GM12874 (cell line): ENCODE measurements at regions not wholly inside any gene's neighbourhood (a gene's known extent, or its start where the extent isn't known, plus 50 kb on each side); places are given as distances from the start of the nearest gene placed in this dataset.

Source experiments
- CTCF ChIP-seq: IDR thresholded peaks from 2 replicates; pipeline ENCODE4 v1.5.1; 2011; ENCODE audit warnings: low read depth, mild to moderate bottlenecking, control low read depth, low read length, moderate library complexity; ENCODE audit not compliant: insufficient read depth

DNA sequence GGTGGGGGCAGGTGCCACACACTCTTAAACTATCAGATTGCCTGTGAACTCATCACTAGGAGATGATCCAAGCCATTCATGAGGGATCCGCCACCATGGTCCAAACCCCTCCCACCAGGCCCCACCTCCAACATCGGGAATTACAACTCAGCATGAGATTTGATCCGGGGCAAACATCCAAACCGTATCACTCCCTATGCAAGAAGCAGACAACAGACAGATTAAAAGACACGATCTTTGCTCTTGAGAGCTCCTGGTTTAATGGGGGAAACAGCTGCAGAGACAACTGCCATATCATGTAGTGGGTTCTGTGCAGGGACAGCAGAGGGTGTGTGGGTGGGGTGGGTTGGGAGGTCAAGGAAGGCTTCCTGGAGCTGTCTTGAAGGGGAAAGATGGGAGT lies 123.6 kb downstream of the EMX2 start:
- no peak for TF ChIP-seq CTCF

DNA sequence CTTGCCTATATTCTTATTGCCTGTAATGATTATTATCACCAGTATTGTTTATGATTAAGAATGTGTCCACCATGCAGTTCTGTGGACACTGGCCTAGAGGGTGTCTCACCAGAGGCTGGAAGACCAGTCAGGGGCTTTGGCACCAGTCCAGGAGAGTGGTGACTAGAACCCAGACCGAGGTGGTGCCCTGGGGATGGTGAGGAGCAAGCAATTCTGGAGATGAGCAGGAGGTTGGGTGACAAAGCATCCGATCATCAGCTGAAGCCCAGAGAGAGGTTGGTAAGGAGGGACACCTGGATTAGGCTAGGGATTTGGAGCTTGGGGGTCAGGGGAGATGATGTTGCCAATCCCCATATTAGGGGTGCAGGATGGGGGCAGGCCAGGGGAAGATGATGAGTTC lies 124.4 kb downstream of the EMX2 start:
- TF ChIP-seq CTCF = no peak

GRCh38 chr10:117667831-117668230 lies 125.3 kb downstream of the EMX2 start:
- TF ChIP-seq CTCF = no peak

DNA sequence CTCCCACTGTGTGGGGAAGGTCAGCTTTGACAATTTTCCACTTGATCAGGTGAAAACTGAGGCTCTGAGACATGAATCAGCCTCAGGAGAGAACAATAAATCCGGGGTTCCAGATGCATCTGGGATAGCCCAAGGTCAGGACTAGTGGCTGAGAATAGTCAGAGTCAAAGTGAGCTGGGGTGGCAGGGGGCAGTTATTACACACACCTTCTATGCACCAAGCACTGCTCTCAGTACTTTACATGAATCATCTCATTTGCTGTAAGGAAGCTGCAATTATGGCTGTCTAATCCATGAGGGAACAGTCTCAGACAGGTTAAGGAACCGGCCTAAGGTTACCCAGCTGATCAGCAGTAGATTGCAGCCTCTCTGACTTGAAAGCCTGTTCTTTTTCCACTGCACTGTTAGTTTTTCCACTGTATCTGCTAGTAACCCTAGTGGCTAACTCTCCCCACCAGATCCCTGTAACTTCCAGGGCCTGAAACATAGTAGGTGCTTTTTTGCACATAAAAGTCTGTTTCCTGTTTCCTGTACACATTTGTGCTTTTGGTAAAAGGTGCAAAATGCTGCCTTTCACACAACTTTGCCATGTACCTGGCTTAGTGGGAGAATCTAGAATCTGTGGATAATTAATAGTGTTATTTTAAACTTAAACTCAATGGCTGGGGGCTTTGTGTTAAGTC lies 125.9 kb downstream of the EMX2 start:
- no peak for TF ChIP-seq CTCF

DNA sequence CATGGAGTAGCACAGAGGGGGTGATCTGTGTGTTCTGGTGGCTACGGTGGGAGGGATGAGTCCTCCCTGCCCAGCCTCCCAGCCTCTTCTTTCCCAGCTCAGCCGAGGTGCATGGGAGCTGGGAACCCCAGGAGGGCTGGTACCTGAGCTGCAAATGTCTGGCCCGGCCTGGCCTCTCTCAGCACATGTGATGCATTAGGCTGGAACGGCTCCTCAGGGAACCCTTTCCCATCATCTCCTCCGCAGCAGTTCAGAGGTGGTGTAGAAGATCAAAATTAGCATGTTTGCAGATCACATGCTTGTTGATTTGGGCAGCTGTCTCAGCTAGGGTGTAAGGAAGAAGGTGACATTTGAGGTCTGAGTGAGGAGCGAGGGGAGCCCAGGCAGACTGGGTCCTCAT lies 126.6 kb downstream of the EMX2 start:
- TF ChIP-seq CTCF = no peak

GRCh38 chr10:117670116-117670904 lies 127.8 kb downstream of the EMX2 start:
- TF ChIP-seq CTCF = no peak

- no peak for TF ChIP-seq CTCF
Measured at GRCh38 chr10:117673230-117674010, 130.9 kb downstream of the EMX2 start.
